GM18907 (cell line): ENCODE measurements at regions not wholly inside any gene's neighbourhood (a gene's known extent, or its start where the extent isn't known, plus 50 kb on each side); places are given as distances from the start of the nearest gene placed in this dataset.

Experiments used
- ATAC-seq: cut with Tn5 transposase; IDR thresholded peaks from one replicate; pipeline ENCODE4 v1.9.1; 2021; ENCODE audit warnings: mild to moderate bottlenecking, moderate library complexity; ENCODE audit not compliant: unreplicated experiment

GRCh38 chr13:39892721-39893685 is 237.5 kb downstream of the COG6 start:
- no peak for ATAC-seq

GRCh38 chr13:39893808-39894207 is 238.3 kb downstream of the COG6 start:
- ATAC-seq = no peak

DNA sequence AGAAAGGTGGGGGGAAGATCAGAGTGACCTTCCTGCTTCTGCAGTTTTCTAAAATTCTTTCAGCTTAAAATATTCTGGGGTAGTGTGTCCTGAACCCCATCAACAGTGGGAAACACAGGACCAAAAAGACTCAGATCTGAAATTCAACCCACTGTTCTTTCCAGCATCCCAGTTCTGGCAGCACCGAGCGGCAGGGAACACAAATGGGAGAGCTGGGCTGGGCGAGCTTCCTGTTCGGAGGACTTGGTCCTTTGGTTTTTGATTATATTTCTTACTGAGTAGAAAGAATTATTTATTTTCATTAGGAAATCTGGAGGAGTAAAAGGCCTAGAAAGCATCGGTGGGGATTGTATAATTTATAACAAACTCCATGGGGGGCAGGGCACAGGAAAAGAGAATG is 239.1 kb downstream of the COG6 start:
- no peak for ATAC-seq

DNA sequence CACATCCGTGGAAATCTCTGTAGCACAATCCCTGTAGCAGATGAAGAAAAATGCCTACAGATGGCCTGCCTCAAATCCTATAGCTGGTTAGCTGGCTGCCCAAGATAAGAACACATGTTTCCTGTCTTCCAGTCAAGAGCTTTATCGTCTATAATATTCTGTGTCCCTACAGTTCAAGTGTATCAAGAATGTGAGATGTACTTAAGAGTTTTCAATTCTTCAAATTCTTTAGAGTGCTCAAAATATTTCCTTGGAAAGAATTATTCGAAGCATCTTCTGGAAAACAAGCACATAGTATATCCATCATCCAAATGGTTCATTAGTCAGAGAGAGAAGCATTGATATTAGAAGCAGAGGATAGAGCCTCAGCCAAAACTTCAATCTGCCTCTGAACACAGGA is 239.8 kb downstream of the COG6 start:
- no peak for ATAC-seq

GRCh38 chr13:39897636-39898035 is 242.2 kb downstream of the COG6 start:
- no peak for ATAC-seq

GRCh38 chr13:39900106-39900750 is 244.8 kb downstream of the COG6 start:
- no peak for ATAC-seq

- no peak for ATAC-seq
Measured at GRCh38 chr13:39904959-39905358, 249.5 kb downstream of the COG6 start.

- ATAC-seq = no peak
Measured at GRCh38 chr13:39909634-39910033, 254.2 kb downstream of the COG6 start.

DNA sequence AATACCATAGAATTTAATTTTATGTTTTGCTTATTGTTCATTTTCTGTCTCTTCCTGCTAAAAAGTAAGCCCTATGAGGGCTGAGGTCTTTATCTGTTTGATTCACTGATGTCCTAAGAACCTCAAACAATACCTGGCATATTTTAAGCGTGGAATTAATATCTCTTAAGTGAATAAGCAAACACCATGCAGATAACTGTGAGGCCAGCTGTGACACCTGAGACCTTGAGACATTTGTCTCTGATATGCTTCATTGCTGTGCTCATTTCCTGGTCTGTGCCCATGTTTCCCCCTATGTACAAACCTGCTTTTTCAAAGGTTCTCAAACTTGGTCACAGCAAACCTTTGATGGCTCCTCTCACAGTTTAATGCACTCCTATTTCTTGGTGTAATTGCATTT is 254.6 kb downstream of the COG6 start:
- ATAC-seq = no peak

GRCh38 chr13:39910833-39911232 is 255.4 kb downstream of the COG6 start:
- ATAC-seq = no peak

DNA sequence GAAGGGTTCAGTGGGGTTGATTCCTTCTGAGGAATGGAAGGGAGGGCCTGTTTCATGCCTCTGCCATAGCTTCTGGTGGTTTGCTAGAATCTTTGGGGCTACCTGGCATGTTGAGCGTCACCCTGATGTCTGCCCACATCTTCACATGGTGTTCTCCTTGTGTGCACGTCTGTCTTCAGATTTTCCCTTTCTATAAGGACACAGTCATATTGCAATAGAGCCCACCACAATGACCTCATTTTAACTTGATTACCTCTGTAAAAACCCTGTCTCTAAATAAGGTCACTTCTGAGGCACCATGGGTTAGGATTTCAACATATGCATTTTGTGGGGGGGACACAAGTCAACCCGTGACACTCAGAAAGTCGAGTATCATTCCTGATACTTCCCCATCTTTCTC is 257.9 kb downstream of the COG6 start:
- no peak for ATAC-seq

- no peak for ATAC-seq
Measured at GRCh38 chr13:39913928-39914327, 258.5 kb downstream of the COG6 start.

- ATAC-seq = no peak
Measured at GRCh38 chr13:39915418-39915817, 260.0 kb downstream of the COG6 start.

DNA sequence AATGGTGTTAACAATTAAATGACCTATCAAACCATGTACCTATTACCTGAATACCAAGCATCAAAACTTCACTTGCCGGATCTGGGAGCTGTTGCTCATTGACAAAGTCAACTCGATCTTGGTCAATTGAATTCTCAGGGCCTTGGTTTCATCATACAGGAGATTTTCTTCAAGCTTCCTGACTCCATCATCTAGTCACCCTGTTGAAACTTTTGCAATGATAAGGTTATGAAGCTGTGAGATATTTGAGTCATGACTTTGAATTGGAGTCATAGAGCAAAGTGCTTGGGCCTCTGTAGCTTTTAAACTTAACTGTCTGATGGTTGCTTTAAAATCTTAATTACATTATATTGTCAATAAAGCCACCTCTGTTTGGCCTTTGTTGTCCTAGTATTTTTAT is 260.9 kb downstream of the COG6 start:
- no peak for ATAC-seq

- ATAC-seq = no peak
Measured at GRCh38 chr13:39918620-39919236, 263.3 kb downstream of the COG6 start.

- no peak for ATAC-seq
Measured at GRCh38 chr13:39920613-39921012, 265.2 kb downstream of the COG6 start.

DNA sequence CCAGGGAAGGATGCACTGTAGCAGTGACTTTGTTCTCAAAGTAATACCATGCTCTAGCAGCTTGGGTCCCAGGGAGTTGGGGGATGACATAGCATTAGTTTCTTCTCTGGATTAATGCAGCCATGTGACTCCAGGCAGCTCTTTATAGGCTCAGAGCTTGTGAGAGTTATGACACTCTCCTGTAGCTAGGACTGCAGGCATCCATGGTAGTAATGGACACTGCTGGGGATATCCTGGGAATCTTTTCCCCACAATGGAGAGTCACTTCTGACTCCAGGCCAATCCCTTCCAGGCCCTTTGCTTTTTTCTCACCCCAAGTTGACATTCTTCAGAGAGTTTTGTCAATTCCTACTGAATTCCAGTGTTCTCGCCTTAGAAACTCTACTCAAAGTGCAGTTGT is 270.9 kb downstream of the COG6 start:
- no peak for ATAC-seq

DNA sequence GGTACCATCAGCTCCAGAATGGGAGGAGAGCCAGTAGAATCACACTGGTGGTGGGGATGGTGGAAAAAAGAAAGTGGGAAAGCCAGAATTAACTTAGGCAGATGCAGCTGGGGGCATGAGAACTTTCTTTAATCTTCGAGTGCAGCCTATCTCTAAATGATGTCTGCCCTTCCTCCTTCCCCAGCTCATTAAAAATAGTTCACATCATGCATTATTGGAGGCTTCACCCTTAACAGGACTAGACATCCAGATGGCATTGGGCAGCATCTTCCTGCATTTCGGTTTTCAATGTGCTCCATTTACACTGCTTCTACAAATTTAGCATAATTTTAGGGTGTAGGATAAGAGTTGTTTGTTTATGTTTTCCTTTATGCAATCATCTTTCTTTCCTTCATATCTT is 272.8 kb downstream of the COG6 start:
- no peak for ATAC-seq

DNA sequence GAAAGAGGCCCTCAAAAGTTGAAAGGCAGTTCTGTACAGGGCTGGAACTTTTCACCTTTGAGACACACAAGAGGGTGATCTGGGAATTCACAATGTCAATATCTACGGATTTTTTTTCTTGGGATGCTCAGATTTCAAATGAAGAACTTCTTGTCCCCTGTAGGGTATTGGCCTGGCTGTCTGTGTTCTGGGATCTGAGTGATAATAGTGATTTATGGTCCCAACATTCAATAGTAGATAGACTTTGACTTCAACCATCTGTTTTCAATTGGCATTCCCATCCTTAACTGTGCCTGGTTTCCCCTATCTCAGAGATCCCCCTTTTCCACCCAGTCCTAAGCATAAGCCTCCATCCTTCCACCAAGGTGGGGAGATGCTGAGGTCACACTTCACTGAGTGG is 274.1 kb downstream of the COG6 start:
- ATAC-seq = no peak

- ATAC-seq = no peak
Measured at GRCh38 chr13:39930060-39930459, 274.6 kb downstream of the COG6 start.

DNA sequence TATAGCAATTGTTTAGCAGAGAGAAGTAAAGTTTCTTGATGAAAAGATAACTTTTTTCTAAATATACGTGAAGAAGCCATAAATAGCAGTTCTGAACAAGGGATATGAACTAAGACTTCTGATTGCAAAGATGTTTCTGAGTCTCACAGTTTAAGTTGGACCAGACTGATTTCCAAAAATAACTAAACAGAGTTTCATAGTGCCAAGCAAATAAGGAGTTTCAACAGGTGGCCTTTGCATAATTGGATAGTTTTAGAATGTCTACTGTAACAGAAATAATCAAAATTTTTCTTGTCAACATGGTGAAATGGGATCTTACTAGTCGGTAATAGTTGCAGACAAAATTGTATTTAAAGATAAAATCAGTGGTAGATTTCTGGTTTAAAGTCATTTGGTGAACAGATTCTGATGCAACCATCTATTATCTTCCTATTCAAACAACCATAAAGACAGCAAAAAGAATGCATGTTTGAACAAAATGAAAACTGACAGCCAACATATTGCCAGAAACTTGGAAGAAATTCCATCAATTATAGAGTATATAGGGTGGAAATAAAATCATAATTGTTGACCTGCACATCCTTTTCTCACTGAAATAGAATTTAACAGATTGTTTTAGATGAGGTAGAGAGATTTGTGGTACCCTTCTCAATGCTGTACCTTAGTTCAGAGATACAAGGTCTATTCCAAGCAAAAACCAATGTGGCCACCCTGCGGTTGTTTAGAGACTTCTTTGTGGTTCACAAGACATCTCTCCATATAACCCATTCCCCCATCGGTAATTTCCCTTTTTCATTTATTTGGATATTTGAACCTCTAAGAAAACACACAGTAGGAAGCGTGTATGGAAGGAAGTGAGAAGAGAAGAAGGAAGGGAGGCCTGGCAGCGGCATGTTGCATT is 275.3 kb downstream of the COG6 start:
- no peak for ATAC-seq
